Suprapubic skin (tissue), 3 donors: ENCODE measurements at regions not wholly inside any gene's neighbourhood (a gene's known extent, or its start where the extent isn't known, plus 50 kb on each side); places are given as distances from the start of the nearest gene placed in this dataset.

ENCODE experiments used
- EP300 ChIP-seq: sonication (generic); formaldehyde crosslinking; IDR thresholded peaks from one replicate; pipeline ENCODE4 v1.6.1; 2017; ENCODE audit warnings: antibody characterized with exemption
- TF ChIP-seq, protein P1 (sequence below), 2 donors: fragments of 200-600 bp in 1 of 2; fragments of 450-650 bp in 1 of 2; sonication (generic) in 1 of 2; IDR thresholded peaks; one replicate each; pipeline ENCODE4 v1.5.1; 2016 to 2019; ENCODE audit warnings: antibody characterized with exemption in 2 of 2, mild to moderate bottlenecking in 1 of 2, moderate library complexity in 1 of 2

DNA sequence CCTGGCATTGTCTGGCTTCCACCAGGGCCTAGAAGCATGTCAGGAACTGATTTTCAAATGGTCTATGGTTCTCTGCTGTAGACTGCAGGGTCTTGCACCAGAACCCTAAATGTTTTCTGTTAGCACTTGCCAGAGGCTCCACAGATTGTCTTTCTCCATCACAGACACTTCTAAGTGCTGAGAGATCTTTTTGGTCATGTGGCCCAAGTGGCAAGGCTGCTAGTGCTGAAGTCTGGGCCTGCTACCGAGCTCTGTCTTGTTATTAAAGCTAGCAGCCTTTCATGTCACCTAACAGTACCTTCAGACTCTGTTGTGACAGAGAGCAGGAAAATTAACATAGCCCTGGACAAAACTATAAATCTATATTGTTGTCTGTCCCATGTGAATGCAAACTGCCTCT, 120.7 kb upstream of the BACH2 start:
- TF ChIP-seq, protein P1, sequence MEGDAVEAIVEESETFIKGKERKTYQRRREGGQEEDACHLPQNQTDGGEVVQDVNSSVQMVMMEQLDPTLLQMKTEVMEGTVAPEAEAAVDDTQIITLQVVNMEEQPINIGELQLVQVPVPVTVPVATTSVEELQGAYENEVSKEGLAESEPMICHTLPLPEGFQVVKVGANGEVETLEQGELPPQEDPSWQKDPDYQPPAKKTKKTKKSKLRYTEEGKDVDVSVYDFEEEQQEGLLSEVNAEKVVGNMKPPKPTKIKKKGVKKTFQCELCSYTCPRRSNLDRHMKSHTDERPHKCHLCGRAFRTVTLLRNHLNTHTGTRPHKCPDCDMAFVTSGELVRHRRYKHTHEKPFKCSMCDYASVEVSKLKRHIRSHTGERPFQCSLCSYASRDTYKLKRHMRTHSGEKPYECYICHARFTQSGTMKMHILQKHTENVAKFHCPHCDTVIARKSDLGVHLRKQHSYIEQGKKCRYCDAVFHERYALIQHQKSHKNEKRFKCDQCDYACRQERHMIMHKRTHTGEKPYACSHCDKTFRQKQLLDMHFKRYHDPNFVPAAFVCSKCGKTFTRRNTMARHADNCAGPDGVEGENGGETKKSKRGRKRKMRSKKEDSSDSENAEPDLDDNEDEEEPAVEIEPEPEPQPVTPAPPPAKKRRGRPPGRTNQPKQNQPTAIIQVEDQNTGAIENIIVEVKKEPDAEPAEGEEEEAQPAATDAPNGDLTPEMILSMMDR (IDR thresholded peaks at IDR 0.05) = no peak
- TF ChIP-seq EP300 = no peak
